ENCODE measurements at regions not wholly inside any gene's neighbourhood (a gene's known extent, or its start where the extent isn't known, plus 50 kb on each side); places are given as distances from the start of the nearest gene placed in this dataset.

DNA sequence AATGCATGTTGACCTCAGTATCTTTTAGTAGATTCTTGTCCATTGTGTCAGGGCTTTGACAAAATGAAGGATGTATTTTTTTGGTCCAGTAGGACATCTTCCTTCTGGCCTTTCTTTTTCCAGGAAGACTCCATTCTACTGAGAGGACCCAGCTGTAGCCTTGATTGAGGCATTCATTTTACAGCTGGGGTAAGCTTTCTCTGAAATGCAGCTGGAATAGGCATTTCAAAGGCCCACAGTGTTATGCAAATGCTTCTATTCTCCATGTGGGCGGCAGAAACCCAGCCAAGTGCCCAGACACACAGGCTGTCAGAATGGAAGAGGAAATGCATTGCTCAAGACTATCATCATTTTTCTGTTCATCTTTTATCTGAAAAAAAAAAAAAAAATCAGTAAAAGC lies 629.0 kb upstream of the CDH8 start:
- no peaks in the 10 kb centered on the region for H3K9me3 ChIP-seq (ENCODE audit: low read depth, low read length)
- no peaks in the 10 kb centered on the region for H3K4me1 ChIP-seq (ENCODE audit: insufficient read depth, low read length)
- no peaks in the 10 kb centered on the region for H4K20me1 ChIP-seq (ENCODE audit: insufficient read depth, low read length)
- no peak for DNase-seq (ENCODE audit: insufficient read length, low spot score, missing footprints)
- H3K4me2 ChIP-seq (ENCODE audit: insufficient read depth, low read length) = no peak overlapping the region
- H3K36me3 ChIP-seq (ENCODE audit: insufficient read depth, low read length) = no peaks in the 10 kb centered on the region
- no peak overlapping the region for H2AFZ ChIP-seq (ENCODE audit: low read length)
- no peaks in the 10 kb centered on the region for H3K79me2 ChIP-seq (ENCODE audit: insufficient read depth, low read length)
- TF ChIP-seq, protein P1, sequence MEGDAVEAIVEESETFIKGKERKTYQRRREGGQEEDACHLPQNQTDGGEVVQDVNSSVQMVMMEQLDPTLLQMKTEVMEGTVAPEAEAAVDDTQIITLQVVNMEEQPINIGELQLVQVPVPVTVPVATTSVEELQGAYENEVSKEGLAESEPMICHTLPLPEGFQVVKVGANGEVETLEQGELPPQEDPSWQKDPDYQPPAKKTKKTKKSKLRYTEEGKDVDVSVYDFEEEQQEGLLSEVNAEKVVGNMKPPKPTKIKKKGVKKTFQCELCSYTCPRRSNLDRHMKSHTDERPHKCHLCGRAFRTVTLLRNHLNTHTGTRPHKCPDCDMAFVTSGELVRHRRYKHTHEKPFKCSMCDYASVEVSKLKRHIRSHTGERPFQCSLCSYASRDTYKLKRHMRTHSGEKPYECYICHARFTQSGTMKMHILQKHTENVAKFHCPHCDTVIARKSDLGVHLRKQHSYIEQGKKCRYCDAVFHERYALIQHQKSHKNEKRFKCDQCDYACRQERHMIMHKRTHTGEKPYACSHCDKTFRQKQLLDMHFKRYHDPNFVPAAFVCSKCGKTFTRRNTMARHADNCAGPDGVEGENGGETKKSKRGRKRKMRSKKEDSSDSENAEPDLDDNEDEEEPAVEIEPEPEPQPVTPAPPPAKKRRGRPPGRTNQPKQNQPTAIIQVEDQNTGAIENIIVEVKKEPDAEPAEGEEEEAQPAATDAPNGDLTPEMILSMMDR (IDR thresholded peaks at IDR 0.05; ENCODE audit: extremely low read depth, low read depth, low read length) = no peak
- no peak overlapping the region for H3K27ac ChIP-seq (ENCODE audit: low read depth, low read length)
- no peaks in the 10 kb centered on the region for H3K27me3 ChIP-seq (ENCODE audit: insufficient read depth, low read length)
- H3K4me3 ChIP-seq (ENCODE audit: insufficient read depth, low read length) = no peak overlapping the region

DNA sequence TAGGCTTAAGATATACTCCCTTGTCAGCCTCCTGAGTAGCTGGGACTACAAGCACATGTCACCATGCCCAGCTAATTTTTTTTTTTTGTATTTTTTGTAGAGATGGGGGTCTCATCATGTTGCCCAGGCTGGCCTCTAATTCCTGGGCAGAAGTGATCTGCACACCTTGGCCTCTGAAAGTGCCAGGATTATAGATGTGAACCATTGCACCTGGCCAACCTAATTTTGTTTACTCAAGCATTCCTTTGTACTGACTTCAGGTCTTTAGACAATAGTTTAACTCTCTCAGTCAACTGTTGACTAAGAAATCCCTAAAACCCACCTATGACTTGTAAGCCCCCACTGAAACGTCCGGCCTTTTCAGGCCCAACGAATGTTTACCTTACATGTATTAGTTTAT lies 628.3 kb upstream of the CDH8 start:
- TF ChIP-seq, protein P1 (IDR thresholded peaks at IDR 0.05; ENCODE audit: extremely low read depth, low read depth, low read length) = no peak
- Histone ChIP-seq H2AFZ (ENCODE audit: low read length) (no peak overlapping the region), H3K9me3 (ENCODE audit: low read depth, low read length) (peaks cover 3% of the 10 kb centered on the region), H3K4me2 (ENCODE audit: insufficient read depth, low read length) (no peak overlapping the region), H3K4me1 (ENCODE audit: insufficient read depth, low read length) (no peaks in the 10 kb centered on the region), H4K20me1 (ENCODE audit: insufficient read depth, low read length) (no peaks in the 10 kb centered on the region), H3K27ac (ENCODE audit: low read depth, low read length) (no peak overlapping the region), H3K36me3 (ENCODE audit: insufficient read depth, low read length) (no peaks in the 10 kb centered on the region), H3K4me3 (ENCODE audit: insufficient read depth, low read length) (no peak overlapping the region), H3K27me3 (ENCODE audit: insufficient read depth, low read length) (no peaks in the 10 kb centered on the region), H3K79me2 (ENCODE audit: insufficient read depth, low read length) (no peaks in the 10 kb centered on the region)
- no peak for DNase-seq (ENCODE audit: insufficient read length, low spot score, missing footprints)

DNA sequence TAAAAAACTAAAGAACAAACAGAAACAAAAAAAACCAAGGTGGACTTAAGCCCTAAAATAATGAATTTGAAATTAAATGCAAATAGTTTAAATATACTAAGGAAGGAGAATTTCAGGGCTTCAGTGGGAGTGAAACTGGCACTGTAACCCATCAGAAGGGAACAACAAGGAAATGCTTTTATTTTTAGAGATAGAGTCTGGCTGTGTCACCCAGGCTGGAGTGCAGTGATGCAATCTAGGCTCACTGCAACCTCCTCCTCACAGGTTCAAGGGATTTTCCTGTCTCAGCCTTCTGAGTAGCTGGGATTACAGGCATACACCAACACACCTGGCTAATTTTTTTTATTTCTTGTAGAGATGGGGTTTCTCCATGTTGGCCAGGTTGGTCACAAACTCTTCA lies 625.2 kb upstream of the CDH8 start:
- no peak overlapping the region for H3K4me3 ChIP-seq (ENCODE audit: insufficient read depth, low read length)
- H3K4me1 ChIP-seq (ENCODE audit: insufficient read depth, low read length) = no peaks in the 10 kb centered on the region
- H2AFZ ChIP-seq (ENCODE audit: low read length) = no peak overlapping the region
- DNase-seq (ENCODE audit: insufficient read length, low spot score, missing footprints) = no peak
- H4K20me1 ChIP-seq (ENCODE audit: insufficient read depth, low read length) = no peaks in the 10 kb centered on the region
- H3K36me3 ChIP-seq (ENCODE audit: insufficient read depth, low read length) = no peaks in the 10 kb centered on the region
- no peaks in the 10 kb centered on the region for H3K79me2 ChIP-seq (ENCODE audit: insufficient read depth, low read length)
- H3K27me3 ChIP-seq (ENCODE audit: insufficient read depth, low read length) = no peaks in the 10 kb centered on the region
- TF ChIP-seq, protein P1 (IDR thresholded peaks at IDR 0.05; ENCODE audit: extremely low read depth, low read depth, low read length) = no peak
- H3K4me2 ChIP-seq (ENCODE audit: insufficient read depth, low read length) = no peak overlapping the region
- no peak overlapping the region for H3K27ac ChIP-seq (ENCODE audit: low read depth, low read length)
- H3K9me3 ChIP-seq (ENCODE audit: low read depth, low read length) = peaks cover 4% of the 10 kb centered on the region

DNA sequence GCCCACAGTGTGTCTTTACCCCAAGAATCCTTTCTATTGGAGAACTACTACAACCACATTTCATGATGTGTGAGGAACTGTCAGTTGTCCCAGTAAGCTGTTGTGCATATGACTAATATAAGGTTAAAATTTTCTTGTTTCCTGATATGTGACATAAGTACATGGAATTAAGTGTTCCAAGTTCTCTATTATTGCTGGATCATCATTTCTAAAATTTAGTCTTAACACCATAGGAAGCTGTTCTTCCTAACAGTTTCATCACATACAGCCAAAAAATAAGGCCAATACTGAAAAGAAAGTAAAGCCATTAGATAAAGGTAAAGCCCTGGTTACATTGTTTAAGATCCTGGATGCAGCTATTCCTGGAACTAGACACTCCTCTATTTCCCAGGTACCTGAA lies 620.9 kb upstream of the CDH8 start:
- Histone ChIP-seq H4K20me1 (ENCODE audit: insufficient read depth, low read length) (no peaks in the 10 kb centered on the region), H3K79me2 (ENCODE audit: insufficient read depth, low read length) (no peaks in the 10 kb centered on the region), H2AFZ (ENCODE audit: low read length) (no peak overlapping the region)

More for the DNA sequence above, 620.9 kb upstream of the CDH8 start:
- no peak overlapping the region for H3K27ac ChIP-seq (ENCODE audit: low read depth, low read length)
- H3K4me2 ChIP-seq (ENCODE audit: insufficient read depth, low read length) = no peak overlapping the region
- no peaks in the 10 kb centered on the region for H3K36me3 ChIP-seq (ENCODE audit: insufficient read depth, low read length)
- no peak overlapping the region for H3K4me3 ChIP-seq (ENCODE audit: insufficient read depth, low read length)
- TF ChIP-seq, protein P1 (IDR thresholded peaks at IDR 0.05; ENCODE audit: extremely low read depth, low read depth, low read length) = no peak
- H3K27me3 ChIP-seq (ENCODE audit: insufficient read depth, low read length) = no peaks in the 10 kb centered on the region
- H3K4me1 ChIP-seq (ENCODE audit: insufficient read depth, low read length) = no peaks in the 10 kb centered on the region
- DNase-seq (ENCODE audit: insufficient read length, low spot score, missing footprints) = no peak
- H3K9me3 ChIP-seq (ENCODE audit: low read depth, low read length) = peaks cover 4% of the 10 kb centered on the region

All from osteoblast (primary cell).